Ovary (tissue), 7 donors: ENCODE measurements at regions not wholly inside any gene's neighbourhood (a gene's known extent, or its start where the extent isn't known, plus 50 kb on each side); places are given as distances from the start of the nearest gene placed in this dataset.

ENCODE experiments used
- DNase-seq, 5 donors: peaks; one replicate each; pipeline ENCODE4 v3.0.0-alpha.2; 2019 to 2020
- H3K27ac ChIP-seq, 2 donors: fragments of 200-600 bp; one replicate each; pipeline versions ENCODE4 v1.5.1 to v1.8.0; 2019 to 2022
- H3K27me3 ChIP-seq: fragments of 200-600 bp; one replicate; pipeline ENCODE4 v1.8.0; 2022
- H3K36me3 ChIP-seq: fragments of 200-600 bp; sonication (generic); one replicate; pipeline ENCODE4 v1.5.1; 2019
- H3K4me1 ChIP-seq: one replicate; pipeline ENCODE4 v1.8.1; 2013; ENCODE audit warnings: mild to moderate bottlenecking, moderate library complexity; ENCODE audit not compliant: insufficient read depth
- H3K4me3 ChIP-seq: fragments of 200-600 bp; sonication (generic); one replicate; pipeline ENCODE4 v1.5.1; 2017
- H3K9me3 ChIP-seq, 2 donors: fragments of 200-600 bp in 1 of 2; sonication (generic) in 1 of 2; one replicate each; pipeline versions ENCODE4 v1.5.1 to v1.8.1; 2013 to 2019; ENCODE audit warnings: mild to moderate bottlenecking in 1 of 2, moderate library complexity in 1 of 2
- CTCF ChIP-seq, 3 donors: fragments of 450-650 bp in 2 of 3; fragments of 200-600 bp in 1 of 3; IDR thresholded peaks; one replicate each; pipeline versions ENCODE4 v1.5.1 to v1.8.0; 2016 to 2022; ENCODE audit warnings: antibody characterized with exemption in 3 of 3, mild to moderate bottlenecking in 1 of 3
- EP300 ChIP-seq: sonication (generic); formaldehyde crosslinking; IDR thresholded peaks from one replicate; pipeline ENCODE4 v1.6.1; 2017; ENCODE audit warnings: antibody characterized with exemption
- POLR2A ChIP-seq: fragments of 450-650 bp; IDR thresholded peaks from one replicate; pipeline ENCODE4 v1.6.1; 2017; ENCODE audit warnings: antibody characterized with exemption, mild to moderate bottlenecking, moderate library complexity
- WGBS, 3 donors: extraction: QIAGEN DNeasy Blood & Tissue Kit in 1 of 3; methylation state at CpG; one replicate each; pipeline versions ENCODE4 v1.1.5 to v1.1.7; 2013 to 2017; 5-methylcytosine and 5-hydroxymethylcytosine counted together
- intact Hi-C, 4 donors: fragments of 100-400 bp; cut with DNase I; formaldehyde crosslinking; loops; one replicate each; pipeline versions ENCODE4 v1.11.0 to v1.15.1; 2022 to 2023
- donor health status: DM: no; HTN: no; CAD: no; lungs with moderate emphysema.
- donor health status: DM: no; HTN: no; CAD: no.
- donor health status: Bipolar disorder and iron deficiency.
- donor health status: DM: no; HTN: no; CAD: no.
- donor health status: DM: yes; HTN: yes; CAD: no.

- no peak overlapping the region for H3K4me3 ChIP-seq
- H3K36me3 ChIP-seq: no peaks in the 10 kb centered on the region
- WGBS, 3 donors: 88 to 91% (median 90%) methylated on average over 9 of the region's 9 CpGs
- H3K4me1 ChIP-seq: peaks cover 1% of the 10 kb centered on the region
- DNase-seq: peak in 1 of 5 donors; percentile 14
- H3K9me3 ChIP-seq: no peaks in the 10 kb centered on the region
- intact Hi-C loops: no loop called here
- H3K27ac ChIP-seq: no peak overlapping the region
- TF ChIP-seq CTCF (IDR thresholded peaks at IDR 0.05) (no peak), POLR2A (no peak), EP300 (no peak)
- H3K27me3 ChIP-seq: no peaks in the 10 kb centered on the region
These were observed 166.5 kb downstream of the VEGFA start for GRCh38 chr6:43936476-43936875.

GRCh38 chr6:43935921-43936439 lies 166.0 kb downstream of the VEGFA start:
- intact Hi-C loops: no loop called here
- TF ChIP-seq CTCF (IDR thresholded peaks at IDR 0.05) (no peak), EP300 (no peak), POLR2A (no peak)
- 77 to 87% (median 79%) methylated on average over 4 of the region's 4 CpGs for WGBS, 3 donors
- no peaks in the 10 kb centered on the region for H3K36me3 ChIP-seq
- no peaks in the 10 kb centered on the region for H3K9me3 ChIP-seq
- peaks cover 1% of the 10 kb centered on the region for H3K4me1 ChIP-seq
- DNase-seq: peak in 1 of 5 donors; percentile 3
- no peaks in the 10 kb centered on the region for H3K27me3 ChIP-seq
- no peak overlapping the region for H3K27ac ChIP-seq
- no peak overlapping the region for H3K4me3 ChIP-seq

- no peak overlapping the region for H3K4me3 ChIP-seq
- no peak overlapping the region for H3K27ac ChIP-seq
- peak in 2 of 5 donors; percentile 7 to 20 for DNase-seq
- WGBS, 3 donors: 77 to 92% (median 91%) methylated on average over 9 of the region's 9 CpGs
- H3K9me3 ChIP-seq: no peaks in the 10 kb centered on the region
- no peaks in the 10 kb centered on the region for H3K27me3 ChIP-seq
- H3K4me1 ChIP-seq: peaks cover 1% of the 10 kb centered on the region
- intact Hi-C loops: no loop called here
- H3K36me3 ChIP-seq: no peaks in the 10 kb centered on the region
- TF ChIP-seq CTCF (IDR thresholded peaks at IDR 0.05): no peak
- TF ChIP-seq EP300: no peak
- TF ChIP-seq POLR2A: no peak
These were observed 165.0 kb downstream of the VEGFA start for GRCh38 chr6:43934803-43935602.

GRCh38 chr6:43934183-43934802 lies 164.3 kb downstream of the VEGFA start:
- intact Hi-C loops: no loop called here
- peak in 1 of 5 donors; percentile 1 for DNase-seq
- no peak overlapping the region for H3K27ac ChIP-seq
- TF ChIP-seq EP300: no peak
- no peak for TF ChIP-seq POLR2A
- TF ChIP-seq CTCF (IDR thresholded peaks at IDR 0.05): no peak
- peaks cover 1% of the 10 kb centered on the region for H3K4me1 ChIP-seq
- no peaks in the 10 kb centered on the region for H3K36me3 ChIP-seq
- H3K4me3 ChIP-seq: no peak overlapping the region
- no peaks in the 10 kb centered on the region for H3K9me3 ChIP-seq
- no peaks in the 10 kb centered on the region for H3K27me3 ChIP-seq
- 92 to 98% (median 97%) methylated on average over 4 of the region's 4 CpGs for WGBS, 3 donors
